Osteoblast (primary cell): ENCODE measurements at regions not wholly inside any gene's neighbourhood (a gene's known extent, or its start where the extent isn't known, plus 50 kb on each side); places are given as distances from the start of the nearest gene placed in this dataset.
A peak's percentile ranks its signal among the peaks of the same experiment; 100 is the strongest.

ENCODE experiments used
- DNase-seq: peaks from one replicate; pipeline ENCODE4 v3.0.0; 2011; ENCODE audit warnings: low spot score, mixed read lengths; ENCODE audit not compliant: insufficient read length; ENCODE audit errors: missing footprints
- H2AFZ ChIP-seq: 2 replicates; pipeline ENCODE4 v1.6.0; 2011; ENCODE audit warnings: mild to moderate bottlenecking, low read length
- H3K27ac ChIP-seq: 2 replicates; pipeline ENCODE4 v1.5.1; 2011; ENCODE audit warnings: mild to moderate bottlenecking, low read depth, low read length, moderate library complexity
- H3K27me3 ChIP-seq: 2 replicates; pipeline ENCODE4 v1.6.0; 2012; ENCODE audit warnings: mild to moderate bottlenecking, control low read depth, inconsistent platforms, low read length, moderate library complexity; ENCODE audit not compliant: insufficient read depth
- H3K36me3 ChIP-seq: 2 replicates; pipeline ENCODE4 v1.5.1; 2011; ENCODE audit warnings: mild to moderate bottlenecking, low read length, control low read depth, moderate library complexity; ENCODE audit not compliant: insufficient read depth
- H3K4me1 ChIP-seq: 2 replicates; pipeline ENCODE4 v1.5.1; 2011; ENCODE audit warnings: mild to moderate bottlenecking, low read length, control low read depth, moderate library complexity; ENCODE audit not compliant: insufficient read depth
- H3K4me2 ChIP-seq: 2 replicates; pipeline ENCODE4 v1.6.0; 2011; ENCODE audit warnings: mild to moderate bottlenecking, low read length; ENCODE audit not compliant: insufficient read depth
- H3K4me3 ChIP-seq: fragments of 200-600 bp; sonication (generic); 3 replicates; pipeline ENCODE4 v1.5.1; 2012; ENCODE audit warnings: mild to moderate bottlenecking, low read length, inconsistent platforms; ENCODE audit not compliant: insufficient read depth
- H3K79me2 ChIP-seq: 2 replicates; pipeline ENCODE4 v1.6.0; 2012; ENCODE audit warnings: mild to moderate bottlenecking, low read length, control low read depth, inconsistent platforms; ENCODE audit not compliant: insufficient read depth
- H3K9me3 ChIP-seq: 2 replicates; pipeline ENCODE4 v1.5.1; 2011; ENCODE audit warnings: low read depth, low read length, control low read depth
- H4K20me1 ChIP-seq: 2 replicates; pipeline ENCODE4 v1.6.0; 2012; ENCODE audit warnings: mild to moderate bottlenecking, low read length, control low read depth; ENCODE audit not compliant: insufficient read depth
- CTCF ChIP-seq: IDR thresholded peaks from 2 replicates; pipeline ENCODE4 v1.5.1; 2011; ENCODE audit warnings: mild to moderate bottlenecking, low read depth, low read length, moderate library complexity; ENCODE audit errors: extremely low read depth

GRCh38 chr4:153081693-153082092 lies 122.5 kb upstream of the TRIM2 start:
- no peak for DNase-seq
- H3K27me3 ChIP-seq, result peaks cover 35% of the 10 kb centered on the region
- no peak for TF ChIP-seq CTCF

GRCh38 chr4:153082322-153083301 lies 121.6 kb upstream of the TRIM2 start:
- H2AFZ ChIP-seq, result peak overlapping the region; percentile 83
- no peaks in the 10 kb centered on the region for H3K36me3 ChIP-seq
- no peak for TF ChIP-seq CTCF
- no peaks in the 10 kb centered on the region for H3K79me2 ChIP-seq
- no peaks in the 10 kb centered on the region for H4K20me1 ChIP-seq
- no peak overlapping the region for H3K27ac ChIP-seq
- H3K9me3 ChIP-seq, result no peaks in the 10 kb centered on the region
- no peak overlapping the region for H3K4me3 ChIP-seq
- H3K4me1 ChIP-seq, result peaks cover 4% of the 10 kb centered on the region
- peaks cover 39% of the 10 kb centered on the region for H3K27me3 ChIP-seq
- no peak for DNase-seq
- peak overlapping the region; percentile 54 for H3K4me2 ChIP-seq

More at GRCh38 chr4:153081693-153082092, 122.5 kb upstream of the TRIM2 start:
- H3K36me3 ChIP-seq, result no peaks in the 10 kb centered on the region
- H3K27ac ChIP-seq, result no peak overlapping the region
- no peak overlapping the region for H3K4me3 ChIP-seq
- no peak overlapping the region for H2AFZ ChIP-seq
- H3K4me1 ChIP-seq, result peaks cover 4% of the 10 kb centered on the region
- no peak overlapping the region for H3K4me2 ChIP-seq
- no peaks in the 10 kb centered on the region for H4K20me1 ChIP-seq
- H3K9me3 ChIP-seq, result no peaks in the 10 kb centered on the region
- no peaks in the 10 kb centered on the region for H3K79me2 ChIP-seq

- Histone ChIP-seq H3K4me3 (no peak overlapping the region), H2AFZ (peak overlapping the region; percentile 83), H3K4me1 (peaks cover 4% of the 10 kb centered on the region), H3K4me2 (peak overlapping the region; percentile 54), H3K9me3 (no peaks in the 10 kb centered on the region), H4K20me1 (no peaks in the 10 kb centered on the region), H3K36me3 (no peaks in the 10 kb centered on the region), H3K27me3 (peaks cover 36% of the 10 kb centered on the region), H3K79me2 (no peaks in the 10 kb centered on the region), H3K27ac (no peak overlapping the region)
- peak; percentile 90 for DNase-seq
- peak; percentile 75 for TF ChIP-seq CTCF
These were observed 120.7 kb upstream of the TRIM2 start for GRCh38 chr4:153083447-153083947.
